DMS 273 (cell line): ENCODE measurements at regions not wholly inside any gene's neighbourhood (a gene's known extent, or its start where the extent isn't known, plus 50 kb on each side); places are given as distances from the start of the nearest gene placed in this dataset.
"Not testable (repeated sequence)": the region's sequence is repeated elsewhere in the genome, so short reads cannot be mapped to it uniquely, and the experiment has no call there.

Experiments
- DNase-seq: peaks from one replicate; lab custom pipeline; 2025; ENCODE audit not compliant: unreplicated experiment; lab: John Stamatoyannopoulos, UW

DNA sequence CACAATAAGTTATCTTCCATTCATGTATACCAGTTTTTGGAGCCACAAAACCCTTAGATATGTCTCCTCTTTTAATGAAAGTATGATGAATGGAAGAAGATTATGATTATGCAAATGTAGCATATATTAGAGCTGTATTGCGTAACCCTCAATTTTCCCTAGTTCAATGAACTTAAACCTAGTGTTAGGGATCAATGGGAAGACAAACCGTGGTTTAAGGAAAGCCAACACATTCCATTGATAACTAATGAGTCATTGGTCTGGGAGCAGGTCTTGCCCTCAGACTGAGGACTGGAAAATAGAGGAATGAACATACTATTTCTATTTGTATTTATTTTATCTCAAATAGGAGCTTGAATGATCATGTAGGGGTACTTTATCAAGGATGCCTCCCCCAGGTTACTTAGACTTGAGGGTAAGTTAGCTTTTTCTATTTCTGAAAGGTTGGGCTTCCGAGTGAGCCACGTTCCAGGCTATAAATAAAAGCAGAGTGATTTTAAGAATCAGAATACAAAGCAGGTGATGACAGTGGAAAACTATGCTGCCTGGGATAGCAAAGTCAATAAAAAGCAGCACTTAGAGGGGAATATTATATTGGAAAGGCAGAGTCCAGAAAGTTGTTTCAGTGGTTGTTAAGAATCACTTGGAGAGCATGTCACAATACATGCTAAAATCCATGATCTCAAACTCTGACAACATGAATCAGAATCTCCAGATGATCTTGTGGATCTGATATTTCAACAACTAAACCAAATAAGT, 356.0 kb downstream of the ADAM29 start:
- no peak for DNase-seq

DNA sequence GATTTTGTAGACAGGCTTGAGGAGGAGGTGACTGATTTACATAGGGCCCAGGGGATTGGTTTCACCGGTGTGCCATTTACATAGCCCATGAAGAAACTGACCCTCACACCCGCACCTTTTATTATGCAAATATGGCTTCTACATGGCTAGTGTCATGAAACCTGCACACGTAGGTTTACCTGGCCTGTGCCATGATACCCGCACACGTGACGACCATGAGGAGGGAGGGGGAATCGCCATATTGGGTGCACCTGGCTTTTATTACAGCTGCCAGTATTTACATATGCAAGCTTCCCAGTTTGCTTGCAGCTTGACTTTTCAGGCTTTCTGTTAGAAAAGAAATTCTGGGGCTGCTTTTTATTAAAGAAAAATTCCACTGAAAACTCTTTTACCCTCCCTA, 359.7 kb downstream of the ADAM29 start:
- DNase-seq, result no peak

DNA sequence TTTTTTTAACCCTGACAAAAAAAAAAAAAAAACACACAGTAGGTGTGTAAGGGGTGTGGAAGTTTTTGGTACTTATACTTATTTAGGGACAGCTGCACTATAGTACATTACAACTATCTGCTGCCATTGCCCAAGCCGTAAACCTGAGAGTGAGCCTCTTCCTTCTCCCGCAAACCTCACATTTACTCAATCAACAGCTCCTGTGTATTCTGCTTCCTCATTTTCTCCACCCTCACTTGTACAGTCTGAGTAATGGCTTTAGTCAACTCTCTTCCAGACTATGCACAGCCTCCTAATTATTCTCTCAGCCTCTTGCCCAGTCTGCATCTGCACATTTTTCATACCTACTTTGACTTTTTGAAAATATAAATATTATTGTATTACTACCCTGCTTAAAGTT, 362.0 kb downstream of the ADAM29 start:
- no peak for DNase-seq

DNA sequence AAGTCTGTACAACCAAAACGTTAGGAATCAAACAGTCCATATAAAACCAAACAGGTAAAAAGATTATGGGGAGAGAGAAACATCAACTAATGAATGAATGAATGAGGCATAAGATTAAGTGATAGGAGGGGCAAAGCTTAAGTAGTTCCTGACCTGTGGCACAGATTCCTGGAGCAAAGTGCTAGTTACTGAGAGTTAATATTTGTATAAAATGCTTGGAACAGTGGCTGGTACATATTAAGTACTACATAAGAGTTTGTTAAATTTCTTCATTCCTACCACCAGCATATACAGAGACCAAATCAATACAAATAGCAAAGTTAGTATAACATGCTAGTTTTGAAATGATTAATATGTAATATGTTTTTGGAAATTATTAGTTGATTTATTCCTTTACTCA, 363.7 kb downstream of the ADAM29 start:
- no peak for DNase-seq

DNA sequence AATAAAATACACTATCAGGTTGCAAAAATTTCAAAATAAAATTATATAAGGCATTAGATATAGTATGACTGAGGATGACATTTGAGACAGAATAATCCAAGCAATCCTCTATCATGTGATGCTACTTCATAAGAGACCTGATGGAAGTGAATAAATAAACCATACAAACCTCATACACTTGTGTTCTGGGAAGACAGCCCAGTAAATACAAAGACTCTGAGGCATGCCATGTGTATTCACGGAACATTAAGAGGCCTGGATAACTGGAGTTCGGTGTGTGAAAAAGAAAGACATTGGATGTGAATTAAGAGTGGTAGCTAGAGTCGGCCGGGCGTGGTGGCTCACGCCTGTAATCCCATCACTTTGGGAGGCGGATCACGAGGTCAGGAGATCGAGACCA, 364.2 kb downstream of the ADAM29 start:
- DNase-seq, result no peak

DNA sequence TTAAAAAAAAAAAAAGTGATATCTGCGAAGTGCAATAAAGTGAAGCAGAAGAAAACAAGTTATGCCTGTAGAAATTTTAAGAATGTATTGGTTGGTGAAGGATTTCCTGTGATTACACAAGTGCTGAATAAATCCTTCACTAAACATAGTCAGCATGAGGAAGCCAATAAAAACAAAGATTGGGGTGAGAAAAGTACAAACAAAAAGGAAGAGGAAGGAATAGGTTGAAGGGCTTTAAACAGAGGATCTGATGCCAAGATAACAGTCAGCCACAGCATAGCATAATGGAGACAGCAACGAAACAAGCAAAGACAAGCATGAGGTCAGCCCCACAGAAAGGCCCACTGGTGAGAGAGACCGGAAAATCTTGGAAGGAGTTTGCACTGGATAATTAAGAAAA, 372.2 kb downstream of the ADAM29 start:
- DNase-seq, result no peak

DNA sequence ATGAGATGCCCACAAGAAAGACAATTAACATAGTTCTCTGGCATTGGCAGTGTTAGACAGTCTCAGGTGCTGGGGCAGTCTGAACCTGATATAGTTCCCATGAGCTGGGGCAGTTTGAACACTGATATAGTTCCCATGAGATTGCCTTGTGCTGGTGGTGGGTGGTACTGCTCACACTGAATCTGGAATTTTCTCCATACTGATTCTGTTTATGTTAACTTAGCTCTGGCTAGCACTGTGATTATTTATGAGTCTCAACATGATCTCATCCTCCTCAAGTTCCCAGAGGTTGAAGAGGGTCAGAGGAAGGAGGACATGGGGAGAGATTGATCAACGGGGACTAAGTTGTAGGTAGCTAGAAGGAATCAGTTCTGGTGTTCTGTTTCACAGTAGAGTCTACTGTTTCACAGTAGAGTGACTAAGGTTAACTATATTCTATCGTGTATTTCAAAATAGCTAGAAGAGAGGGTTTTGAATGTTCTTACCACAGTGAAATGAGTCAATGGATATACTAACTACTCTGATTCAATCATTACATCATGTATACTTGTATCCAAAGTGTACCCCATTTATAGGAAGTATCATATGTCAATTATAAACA, 379.9 kb downstream of the ADAM29 start:
- no peak for DNase-seq

DNA sequence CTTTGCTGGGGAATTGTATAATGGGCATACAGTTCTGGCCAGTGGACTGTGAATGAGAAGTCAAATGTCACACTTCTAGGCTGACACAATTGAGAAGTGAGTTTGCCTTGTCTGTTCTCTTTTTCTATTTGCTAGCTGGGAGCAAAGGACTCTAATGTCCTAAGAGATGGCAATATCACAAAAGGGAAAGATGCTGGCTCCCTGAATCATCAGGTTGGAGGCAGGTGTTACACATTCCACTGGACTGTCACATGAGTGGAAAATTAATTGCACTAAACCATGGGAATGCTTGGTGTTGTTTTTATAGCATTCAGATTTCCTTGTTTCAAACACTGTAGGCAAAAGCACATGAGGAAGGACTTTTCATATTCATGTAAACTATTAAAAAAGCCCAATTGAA, 388.3 kb downstream of the ADAM29 start:
- no peak for DNase-seq

DNA sequence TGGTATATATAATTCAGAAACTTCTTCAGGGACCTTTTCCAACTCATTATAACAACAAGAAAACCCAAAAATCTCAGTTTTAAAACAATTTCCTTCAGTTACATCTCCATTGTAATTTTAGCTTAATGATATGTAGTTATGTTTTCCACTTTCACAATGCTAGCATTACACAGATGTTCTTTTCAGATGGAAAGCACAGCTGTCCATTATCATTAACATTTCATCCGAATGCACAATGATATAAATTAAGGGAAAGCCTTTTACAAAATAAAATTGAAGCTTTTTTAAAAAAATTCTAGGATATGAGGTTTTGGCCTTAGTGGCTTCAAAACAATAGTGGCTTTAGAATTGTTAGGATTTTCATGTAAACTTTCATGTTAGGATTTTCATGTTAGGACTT, 389.2 kb downstream of the ADAM29 start:
- DNase-seq, result no peak

DNA sequence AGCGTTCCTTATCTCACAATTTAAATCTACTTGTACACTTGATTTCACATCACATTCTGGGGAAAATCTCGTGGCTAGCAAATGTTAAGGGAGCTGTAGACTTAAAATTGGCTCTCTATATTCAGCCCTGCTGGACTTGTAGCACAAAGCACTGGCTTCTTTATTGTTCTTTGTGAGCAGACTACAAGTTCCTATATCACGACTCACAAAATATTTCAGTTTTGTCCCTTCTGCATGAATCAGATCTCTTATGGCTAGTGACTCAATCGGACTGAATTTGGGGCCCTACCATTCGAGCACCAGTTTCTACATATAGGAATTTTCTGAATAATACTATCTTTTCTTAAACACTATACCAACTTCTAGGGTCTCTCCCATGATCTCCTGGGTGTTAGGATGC, 390.1 kb downstream of the ADAM29 start:
- DNase-seq, result no peak

DNA sequence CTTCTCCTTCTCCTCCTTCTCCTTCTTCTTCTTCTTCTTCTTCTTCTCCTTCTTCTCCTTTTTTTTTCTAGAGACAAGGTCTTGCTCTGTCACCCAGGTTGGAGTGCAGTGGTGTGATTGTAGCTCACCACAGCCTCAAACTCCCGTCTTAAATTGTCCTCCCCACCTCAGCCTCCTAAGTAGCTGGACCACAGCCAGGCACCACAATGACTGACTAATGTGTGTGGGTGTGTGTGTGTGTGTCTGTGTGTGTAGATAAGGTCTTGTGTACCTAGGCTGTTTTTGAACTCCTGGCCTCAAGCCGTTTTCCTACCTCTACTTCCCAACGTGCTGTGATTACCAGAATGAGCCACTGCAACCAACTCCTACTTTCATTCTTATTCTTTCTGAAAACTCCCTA, 390.9 kb downstream of the ADAM29 start:
- no peak for DNase-seq

DNA sequence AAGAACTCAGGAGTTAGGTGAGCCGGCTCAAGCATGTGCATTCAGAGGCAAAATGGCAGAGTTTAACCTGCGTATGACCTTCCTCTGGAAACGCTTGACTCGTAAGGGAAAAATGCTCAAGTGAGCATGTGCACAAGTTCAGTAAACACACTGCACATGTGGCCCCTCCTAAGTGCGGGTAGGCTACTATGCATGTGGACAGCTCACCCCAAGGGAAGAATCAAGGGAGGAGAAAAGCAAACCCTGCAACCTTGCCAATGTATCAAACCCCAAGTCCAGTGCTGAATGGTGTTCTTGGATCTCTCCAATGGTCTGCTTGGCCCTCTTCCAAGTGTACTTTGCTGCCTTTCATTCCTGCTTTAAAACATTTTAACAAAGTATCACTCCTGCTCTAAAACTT, 407.1 kb downstream of the ADAM29 start:
- no peak for DNase-seq

DNA sequence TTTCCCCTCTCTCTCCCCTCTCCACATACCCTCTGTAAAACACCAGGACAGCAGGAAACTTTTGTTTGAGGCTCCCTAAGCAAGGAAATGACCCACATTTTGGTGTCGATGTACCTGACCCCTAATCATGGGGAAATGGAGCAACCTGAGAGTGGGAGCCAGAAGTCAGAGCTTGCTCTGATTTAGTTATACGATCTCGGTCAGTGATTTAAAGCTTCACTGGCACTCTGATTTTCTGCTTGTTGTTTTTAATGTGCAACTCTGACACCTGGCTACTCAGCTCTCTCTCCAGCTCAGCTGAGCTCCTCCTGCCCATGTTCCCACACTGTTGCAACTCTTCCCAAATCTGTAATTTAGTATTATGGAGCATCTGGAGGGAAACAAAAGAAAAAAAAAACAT, 408.6 kb downstream of the ADAM29 start:
- DNase-seq, result no peak

DNA sequence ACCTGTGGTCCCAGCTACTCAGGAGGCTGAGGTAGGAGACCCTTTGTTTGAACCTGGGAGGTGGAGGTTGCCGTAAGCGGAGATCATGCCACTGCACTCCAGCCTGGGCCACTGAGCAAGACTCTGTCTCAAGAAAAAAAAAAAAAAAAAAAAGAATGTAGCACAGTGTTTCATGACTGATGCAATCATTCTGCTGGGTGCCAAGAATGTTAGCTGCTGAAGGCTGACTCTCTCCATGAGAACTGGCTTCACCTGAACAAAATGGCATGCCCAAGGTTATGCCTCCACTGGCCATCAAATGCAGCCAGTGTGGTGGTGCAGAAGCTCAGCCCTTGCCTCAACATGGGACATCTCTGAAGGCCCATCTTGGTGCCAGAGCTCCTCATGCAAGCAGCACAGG, 412.1 kb downstream of the ADAM29 start:
- DNase-seq, result no peak

DNA sequence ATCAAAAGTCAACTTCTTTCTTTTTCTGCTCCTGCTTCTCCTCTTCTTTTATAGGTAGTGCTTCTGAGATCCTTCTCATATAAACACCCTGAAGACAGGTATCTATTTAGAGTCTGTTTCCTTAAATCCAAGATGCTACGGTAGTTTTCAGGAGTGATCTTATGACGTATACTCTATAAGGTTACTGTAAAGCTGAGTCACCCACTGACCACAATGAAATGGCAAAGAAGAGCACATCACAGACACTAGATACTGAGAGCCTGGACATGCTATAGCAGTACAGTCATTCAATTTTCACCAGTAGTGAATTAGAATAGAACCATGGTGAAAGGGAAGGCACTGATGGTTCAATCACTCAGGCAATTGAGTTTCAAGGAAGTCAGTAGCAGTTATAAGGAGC, 412.5 kb downstream of the ADAM29 start:
- no peak for DNase-seq

DNA sequence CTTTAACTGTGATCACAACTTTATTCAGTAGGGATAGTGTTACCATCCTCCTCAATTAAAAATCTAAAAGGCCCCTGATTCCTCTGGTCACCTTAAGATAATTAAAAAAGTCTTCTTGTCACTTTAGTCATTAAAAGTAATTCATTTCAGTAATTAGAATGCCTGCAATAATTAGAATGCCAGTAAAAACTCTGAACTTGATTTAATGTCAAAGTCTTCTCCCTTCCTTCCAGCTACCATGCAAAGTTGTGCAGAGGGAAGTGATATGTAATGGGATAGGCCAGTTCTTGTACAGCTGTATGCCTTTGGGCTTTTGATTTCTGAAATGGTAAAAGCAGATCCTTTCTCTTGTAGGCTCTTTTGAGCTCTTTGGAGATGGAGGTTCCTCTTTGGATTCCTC, 417.2 kb downstream of the ADAM29 start:
- no peak for DNase-seq

DNA sequence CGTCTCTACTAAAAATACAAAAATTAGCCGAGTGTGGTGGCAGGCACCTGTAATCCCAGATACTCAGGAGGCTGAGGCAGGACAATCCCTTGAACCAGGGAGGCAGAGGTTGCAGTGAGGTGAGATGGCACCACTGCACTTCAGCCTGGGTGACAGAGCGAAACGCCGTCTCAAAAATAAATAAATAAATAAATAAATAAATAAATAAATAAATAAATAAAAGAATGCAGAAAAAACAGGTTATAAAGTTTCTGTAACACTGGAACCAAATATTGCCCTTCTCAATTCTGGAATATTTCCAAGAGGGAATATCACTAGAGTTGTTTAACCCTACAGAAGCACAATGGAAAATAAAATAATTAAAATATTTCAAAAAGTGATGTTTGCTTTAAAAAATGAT, 418.4 kb downstream of the ADAM29 start:
- DNase-seq, result not testable (repeated sequence)

DNA sequence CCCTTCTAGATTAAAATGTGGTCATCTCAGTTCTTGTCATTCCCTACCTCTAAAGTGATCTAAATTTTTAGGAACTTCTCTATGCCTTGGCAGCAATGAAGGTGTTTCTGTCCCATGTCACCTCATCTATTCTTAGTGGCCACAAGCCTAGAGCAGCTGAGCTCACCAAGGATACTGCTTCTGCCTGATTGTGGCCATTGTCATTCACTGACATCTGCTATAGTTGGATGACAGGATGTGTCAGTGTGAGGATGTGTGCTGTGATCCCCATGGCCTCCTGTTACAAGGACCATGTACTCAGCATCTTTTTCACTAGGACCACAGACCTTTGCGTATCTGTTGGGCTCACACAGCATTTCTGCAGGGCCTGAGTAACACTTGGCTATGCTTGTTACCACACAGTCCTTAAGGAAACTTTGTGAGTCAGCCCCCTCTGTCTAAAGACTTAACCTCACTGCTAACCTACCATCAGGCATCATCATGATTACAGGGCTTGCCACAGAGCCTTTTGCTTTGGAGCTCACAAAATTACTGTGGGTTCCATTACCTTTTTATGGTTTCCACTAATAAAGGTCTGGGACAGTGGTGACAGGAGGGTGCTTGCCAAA, 421.0 kb downstream of the ADAM29 start:
- no peak for DNase-seq

DNA sequence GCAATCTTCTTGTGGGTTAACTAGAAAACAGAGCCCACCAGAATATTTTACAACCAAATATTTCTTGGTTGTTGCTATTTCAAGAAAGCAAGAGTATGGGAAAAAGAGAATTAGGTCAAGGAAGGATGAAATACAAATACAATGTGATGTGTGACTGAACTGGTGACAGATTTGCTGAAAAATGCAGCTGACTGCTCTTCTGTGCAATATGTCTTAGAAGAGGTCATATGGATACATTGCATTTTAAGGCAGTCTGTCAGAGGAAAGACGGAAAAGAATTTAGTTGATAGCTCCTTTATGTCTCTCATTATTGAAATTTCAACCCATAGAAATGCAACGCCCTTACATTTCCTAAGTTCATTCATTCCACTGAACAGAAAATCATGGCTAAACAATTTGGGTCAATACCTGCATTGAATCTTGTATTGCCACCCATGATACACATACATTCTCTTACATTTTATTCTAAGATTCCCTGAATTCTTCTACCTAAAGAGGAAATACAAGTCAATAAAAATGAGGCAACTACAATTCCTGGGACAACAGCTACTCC, 423.1 kb downstream of the ADAM29 start:
- DNase-seq, result no peak

DNA sequence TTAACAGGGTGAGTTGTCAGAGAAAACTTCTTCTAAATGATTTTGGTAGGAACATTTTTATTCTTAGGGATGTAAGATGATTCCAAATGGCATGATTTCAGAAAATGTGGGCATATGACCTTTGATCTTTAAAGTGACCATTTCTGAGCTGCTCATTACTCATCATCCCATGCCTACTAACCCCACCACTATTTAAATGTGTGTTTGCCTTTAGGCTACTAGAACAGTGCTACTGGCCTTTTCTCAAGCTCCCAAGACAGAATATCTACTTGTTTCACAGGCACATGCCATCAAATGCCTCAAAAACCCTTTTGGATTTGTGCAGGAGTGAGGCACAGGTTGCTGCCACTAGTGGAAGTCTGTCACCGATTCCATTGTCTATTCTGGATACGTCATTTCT, 428.2 kb downstream of the ADAM29 start:
- DNase-seq, result no peak

DNA sequence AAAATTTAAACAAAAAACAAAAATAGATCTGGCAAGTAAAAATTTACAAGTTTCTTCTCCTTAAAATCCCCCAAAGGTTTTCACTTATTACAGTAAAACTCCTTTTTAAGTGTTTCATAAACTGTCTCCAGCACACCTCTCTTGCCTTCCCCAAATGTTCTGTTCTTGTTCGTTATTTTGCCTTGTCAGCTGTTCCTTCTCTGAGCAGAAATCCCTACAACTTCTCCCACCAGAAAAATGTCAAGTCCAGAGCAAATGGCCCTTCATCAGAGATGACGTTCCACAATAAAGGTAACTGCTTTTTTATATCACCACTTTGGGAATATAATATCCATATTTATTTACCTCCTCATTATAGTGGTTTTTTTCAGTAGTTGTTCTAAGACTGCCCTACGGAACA, 432.1 kb downstream of the ADAM29 start:
- DNase-seq, result no peak

DNA sequence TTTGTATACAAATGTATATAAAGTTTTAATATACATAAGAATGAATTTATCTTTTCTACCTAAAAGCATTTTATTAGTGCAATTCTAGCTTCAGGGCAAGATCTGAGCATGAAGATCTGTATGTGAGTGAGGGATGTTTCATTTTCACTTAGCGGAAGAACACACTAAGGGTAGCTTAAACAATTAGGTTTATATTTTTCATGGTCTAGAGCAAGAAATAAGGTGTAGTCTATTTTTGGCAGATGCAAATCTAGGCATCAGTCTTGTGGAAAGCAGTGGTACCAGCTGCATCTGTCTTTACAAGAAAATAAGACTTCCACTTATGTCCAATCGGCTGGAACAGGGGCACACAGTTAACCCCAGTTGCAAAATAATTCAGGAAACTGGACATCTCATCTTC, 433.3 kb downstream of the ADAM29 start:
- DNase-seq, result no peak
